HG03565 (cell line): ENCODE measurements at regions not wholly inside any gene's neighbourhood (a gene's known extent, or its start where the extent isn't known, plus 50 kb on each side); places are given as distances from the start of the nearest gene placed in this dataset.

Experiments
- ATAC-seq: cut with Tn5 transposase; IDR thresholded peaks from one replicate; pipeline ENCODE4 v1.9.1; 2021; ENCODE audit warnings: mild to moderate bottlenecking, moderate library complexity; ENCODE audit not compliant: unreplicated experiment

DNA sequence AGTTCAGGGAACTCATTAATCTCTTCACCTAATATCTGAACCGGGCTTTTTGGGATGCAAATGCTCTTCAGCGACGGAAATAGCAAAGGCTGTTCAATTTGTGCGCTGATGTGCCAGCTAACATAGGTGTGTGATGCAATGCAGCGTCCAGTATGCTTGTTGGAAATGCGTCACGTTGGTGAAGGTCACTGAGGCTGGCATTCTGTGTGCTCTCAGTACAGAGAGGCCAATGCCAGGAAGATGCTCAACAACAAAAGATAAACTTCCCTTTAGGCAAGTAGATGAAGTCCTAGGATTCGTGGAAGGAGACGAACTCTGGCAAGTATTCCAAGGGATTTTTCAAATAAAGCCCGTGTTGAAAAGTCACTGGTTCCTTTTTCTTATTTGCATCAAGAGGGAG lies 649.5 kb upstream of the MKI67 start:
- ATAC-seq, result no peak

- no peak for ATAC-seq
These were observed 650.5 kb upstream of the MKI67 start for GRCh38 chr10:128776673-128777252.

GRCh38 chr10:128777342-128777741 lies 651.1 kb upstream of the MKI67 start:
- no peak for ATAC-seq

DNA sequence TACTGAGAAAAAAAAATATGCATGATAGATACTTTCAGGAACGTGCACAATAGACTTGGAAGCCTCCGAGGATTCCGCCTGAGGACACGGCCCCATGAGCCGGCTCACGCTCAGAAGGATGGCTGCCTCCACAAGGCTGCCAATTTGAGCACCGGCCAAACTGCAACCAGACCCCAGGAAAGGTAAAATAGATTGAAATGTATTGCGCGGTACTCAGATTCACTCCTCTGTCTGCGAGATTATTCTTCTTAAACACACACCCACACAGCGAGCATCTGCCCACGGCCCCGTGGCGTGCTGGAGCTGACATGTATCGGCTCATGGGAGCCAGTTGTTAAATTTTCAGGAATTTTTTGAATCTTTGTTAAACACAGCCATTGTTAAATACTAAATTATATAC lies 653.2 kb upstream of the MKI67 start:
- ATAC-seq, result no peak

DNA sequence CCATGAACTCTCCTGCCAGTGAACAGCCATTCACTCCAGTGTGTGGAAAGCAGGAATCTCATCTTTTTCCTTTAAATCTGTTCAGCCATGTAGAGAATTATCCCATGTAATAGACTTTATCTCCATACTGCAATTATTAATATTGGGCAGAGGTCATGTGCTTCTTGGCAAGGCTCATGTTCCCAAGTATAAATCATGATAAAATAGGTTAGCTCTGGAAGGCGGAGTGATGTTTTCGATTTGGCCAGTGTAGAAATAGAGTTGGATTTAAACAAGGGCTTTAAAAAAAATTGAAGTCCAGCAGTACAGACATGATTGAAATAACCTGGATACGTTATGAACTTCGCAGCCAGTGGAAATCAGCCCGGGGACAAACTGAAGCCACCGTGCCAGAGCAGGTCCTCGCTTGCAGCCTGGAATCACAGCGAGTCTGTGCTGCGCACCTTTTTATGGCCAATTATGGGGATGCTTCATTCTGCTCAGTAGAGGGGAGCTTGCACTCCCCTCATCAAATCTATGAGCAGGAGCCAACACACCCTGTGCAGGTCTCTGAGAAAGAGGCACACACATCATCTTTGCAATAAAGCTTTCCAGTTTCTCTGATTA lies 654.0 kb upstream of the MKI67 start:
- ATAC-seq, result no peak

- no peak for ATAC-seq
These were observed 655.4 kb upstream of the MKI67 start for GRCh38 chr10:128781637-128782036.

DNA sequence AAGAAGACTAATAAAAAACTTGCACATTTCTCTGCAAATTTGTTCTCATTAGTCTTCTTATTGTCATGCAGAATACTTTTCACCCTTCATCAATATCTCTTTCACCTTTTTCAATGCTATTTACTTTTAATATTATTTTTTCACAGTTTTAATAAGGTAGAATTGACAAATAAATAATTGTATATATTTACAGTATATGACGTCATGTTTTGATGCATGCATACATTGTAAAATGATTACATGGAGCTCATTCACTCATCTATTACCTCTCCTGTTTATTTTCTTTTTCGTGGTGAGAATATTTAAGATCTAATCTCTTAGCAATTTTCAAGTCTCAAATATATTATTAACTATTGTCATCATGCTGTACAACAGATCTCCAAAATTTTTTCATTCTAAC lies 658.2 kb upstream of the MKI67 start:
- no peak for ATAC-seq

DNA sequence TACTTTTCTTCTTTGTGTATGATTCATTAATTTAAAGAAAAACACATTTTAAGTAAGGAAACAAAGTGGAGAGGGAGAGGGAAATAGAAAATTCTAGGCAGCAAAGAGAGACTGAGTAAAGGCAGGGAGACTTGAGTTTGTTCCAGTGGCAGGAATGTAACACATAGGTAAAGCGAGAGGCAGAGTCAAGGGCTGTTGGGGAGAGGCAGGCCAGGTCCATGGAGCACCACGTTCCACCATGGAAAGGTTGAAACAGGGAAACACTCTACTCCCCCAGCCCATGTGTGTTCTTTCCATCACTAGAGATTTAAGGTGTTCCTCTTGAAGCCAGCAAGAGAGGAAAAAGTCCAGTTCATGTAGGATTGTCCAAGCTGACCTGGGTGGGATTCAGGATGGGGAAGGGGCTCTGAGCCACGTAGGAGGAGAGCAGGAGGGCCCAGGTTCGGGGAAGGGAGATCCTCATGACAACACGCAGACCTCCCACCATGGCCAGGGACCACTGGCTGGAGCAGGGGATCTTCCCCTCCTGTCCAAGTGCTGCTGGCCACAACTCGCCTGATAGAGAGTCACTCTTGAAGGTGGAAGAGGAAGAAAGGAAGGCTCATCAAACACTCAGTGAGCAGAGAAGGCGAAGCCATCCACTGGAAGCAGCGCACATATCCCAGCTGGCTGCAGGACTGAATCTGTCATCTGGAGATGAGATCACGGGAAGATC lies 666.4 kb upstream of the MKI67 start:
- ATAC-seq, result no peak

DNA sequence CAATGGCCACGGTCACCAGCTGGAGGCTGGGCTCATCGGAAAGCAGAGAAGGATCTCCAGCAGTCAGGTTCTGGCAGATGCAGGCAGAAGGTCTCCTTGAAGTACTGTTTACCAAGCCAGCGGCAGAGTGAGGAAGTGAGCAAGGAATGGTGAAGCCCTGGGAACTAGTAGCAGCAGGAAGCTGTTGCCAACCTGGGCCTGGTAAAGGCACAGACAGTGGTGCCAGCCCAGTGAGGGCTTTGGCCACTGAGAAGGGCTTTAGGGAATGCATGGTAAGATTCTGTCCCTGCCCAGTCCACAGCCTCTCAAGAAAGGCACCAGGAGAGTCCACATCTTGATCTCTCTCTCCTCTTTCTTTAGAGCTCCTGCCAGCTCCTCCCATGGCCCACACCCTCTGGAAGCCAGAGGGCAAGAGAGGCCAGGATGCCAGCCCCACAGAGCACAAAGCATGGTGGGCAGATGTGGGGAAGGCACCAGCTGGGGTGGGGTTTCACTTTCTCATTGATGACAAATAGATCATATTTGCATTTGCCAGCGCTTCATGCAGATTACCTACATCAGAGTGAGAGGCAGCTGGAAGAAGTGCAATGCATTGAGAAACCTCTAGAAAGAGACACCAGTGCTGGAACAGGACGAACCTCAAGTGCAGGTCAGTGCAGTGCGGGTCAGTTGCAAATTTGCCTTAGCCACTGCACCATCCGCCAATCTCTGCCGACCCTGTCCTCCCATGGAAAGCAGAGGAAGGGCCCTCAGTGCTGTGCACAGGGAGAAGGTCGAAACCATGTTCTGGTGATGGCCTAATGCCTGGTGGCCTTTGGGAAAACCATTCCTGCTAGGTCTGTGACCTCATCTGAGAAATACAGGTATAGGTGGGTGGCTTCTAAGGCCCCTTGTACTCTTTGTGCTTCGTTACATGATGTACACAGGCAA lies 667.8 kb upstream of the MKI67 start:
- ATAC-seq, result no peak

- no peak for ATAC-seq
These were observed 670.2 kb upstream of the MKI67 start for GRCh38 chr10:128796396-128796912.

DNA sequence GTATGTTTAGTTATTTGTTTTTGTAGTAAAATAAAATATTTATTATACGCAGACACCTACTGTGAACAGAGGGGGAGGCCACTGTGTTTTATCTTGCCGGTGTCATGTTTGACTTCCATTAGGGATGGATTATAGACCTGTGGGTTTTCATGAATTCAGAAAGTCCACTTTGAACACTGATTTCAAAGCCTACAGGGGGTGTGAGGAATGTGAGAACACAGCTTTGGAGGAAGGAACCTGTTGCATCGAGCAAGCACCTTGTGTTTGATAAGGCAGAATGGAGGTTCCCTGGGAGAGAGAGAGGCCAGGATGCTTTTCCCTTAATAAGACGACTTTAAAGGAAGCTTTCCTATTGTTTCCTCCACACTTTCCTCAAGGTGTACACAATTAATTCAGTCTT lies 665.0 kb upstream of the MGMT start:
- ATAC-seq, result no peak

DNA sequence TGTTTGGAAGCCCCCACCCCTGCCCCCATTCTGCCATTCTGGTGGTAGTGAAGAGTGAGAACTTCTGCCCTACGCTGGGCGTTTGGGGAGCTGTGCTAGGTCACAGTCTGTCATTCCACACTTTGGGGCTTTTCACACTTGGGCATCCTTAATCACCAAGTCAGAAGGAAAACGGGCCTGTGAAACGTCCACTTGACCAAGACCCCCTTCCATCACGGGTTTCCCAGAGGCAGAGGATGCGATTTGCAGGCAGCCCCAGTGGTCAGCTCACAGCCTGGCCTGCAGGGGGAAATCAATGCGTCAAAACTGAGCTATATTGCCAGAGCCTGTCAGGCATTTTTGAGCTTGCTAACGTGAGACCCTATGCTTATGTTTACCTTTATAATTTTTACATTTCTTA lies 663.3 kb upstream of the MGMT start:
- no peak for ATAC-seq

DNA sequence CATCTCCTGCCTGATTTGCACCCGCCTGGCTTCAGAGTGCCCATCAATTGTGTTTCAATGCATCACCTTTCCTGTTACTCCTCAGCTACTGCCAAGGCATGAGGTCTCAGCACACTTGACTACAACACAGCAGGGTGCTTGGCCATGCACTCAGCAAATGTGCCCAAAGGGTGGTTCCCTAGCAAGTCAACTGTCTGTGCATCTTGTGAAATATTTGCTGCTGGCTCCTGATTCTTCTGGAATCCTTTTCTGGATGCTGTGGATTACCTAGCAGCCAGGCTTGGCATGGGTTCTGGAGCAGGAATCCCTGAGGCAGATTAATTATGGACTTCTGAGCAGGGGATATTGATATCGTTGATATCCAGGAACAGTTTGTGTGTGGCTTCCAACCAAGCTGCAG lies 662.6 kb upstream of the MGMT start:
- no peak for ATAC-seq

DNA sequence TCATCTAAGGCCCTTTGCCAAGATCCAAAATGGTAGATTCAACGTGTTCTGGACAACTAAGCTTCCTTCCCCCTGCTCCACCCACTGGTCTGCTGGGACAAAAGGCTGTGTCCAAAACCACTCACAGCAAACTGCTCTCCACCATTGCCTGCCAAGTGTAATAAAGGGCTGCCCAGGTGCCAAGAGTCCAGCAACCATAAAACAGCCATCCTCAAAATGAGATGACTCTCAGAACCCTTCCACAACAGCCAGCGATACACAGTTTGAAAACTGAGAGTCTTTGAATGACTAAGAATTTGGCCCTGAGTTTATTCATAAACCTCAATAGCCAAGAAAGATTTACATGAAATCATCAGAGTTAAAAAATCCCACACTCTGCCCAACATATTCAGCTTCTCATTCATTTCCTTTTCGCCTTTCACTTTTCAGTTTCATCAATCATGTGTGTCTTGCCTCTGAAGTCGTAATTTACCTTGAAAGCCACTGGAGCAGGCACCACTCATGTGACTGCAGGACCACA lies 658.1 kb upstream of the MGMT start:
- ATAC-seq, result peak; percentile 57

DNA sequence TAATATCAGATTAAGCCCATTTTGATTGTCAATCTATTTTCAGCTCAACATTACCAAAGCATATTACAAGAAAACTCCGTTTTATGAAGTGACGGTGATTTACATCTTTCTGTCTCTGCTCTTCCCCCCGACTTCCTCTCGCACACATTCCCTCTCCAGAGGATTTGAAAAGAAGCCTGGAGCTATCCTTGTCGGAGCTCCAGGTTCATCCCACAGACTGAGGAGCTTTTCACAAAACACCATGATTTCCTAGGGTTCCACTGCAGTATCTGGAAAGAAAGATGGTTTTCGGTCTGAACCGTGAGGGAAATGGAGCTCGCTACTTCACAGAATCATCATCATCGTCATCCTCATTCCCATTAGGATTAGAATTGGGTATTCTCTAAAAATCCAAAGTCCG lies 655.5 kb upstream of the MGMT start:
- ATAC-seq, result no peak

DNA sequence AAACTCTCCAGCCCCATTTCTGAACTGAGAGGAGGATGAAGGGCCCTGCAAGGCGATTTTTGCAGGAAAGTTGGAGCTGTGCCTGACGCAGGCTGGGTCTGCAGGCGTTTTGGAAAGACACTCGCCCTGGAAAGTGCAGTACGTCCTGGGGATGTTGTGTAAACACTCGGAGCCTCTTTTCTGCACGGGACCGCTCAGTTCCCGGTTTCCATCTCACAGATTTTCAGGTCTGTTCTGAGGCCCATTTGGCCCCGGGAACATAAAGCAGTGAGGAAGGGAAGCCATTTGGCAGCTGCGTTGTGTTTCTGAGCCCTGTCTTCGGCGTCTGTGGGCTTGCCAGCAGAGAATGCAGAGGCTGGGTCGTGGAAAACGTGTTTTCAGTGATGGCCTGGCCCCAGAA lies 655.0 kb upstream of the MGMT start:
- ATAC-seq, result no peak

GRCh38 chr10:128813574-128813973 lies 653.5 kb upstream of the MGMT start:
- ATAC-seq, result no peak

DNA sequence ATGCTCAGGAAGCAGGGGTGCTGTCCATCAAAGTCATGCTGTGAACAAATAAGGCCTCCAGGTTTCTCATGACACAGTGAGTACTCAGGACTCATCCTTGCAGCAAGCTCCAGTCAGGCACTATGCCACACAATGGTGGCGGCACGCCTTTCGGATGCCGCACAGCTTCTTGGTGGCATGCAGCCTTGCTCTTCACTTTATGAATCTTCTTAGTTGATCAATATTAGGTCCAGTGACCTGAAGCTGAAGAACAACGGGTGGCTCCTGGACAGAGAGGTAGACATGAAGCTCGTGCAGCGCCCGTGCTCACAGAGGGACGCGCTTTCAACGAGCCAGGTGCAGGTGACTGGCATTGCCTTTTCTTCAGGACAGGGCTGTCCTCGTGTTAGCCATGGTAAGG lies 653.0 kb upstream of the MGMT start:
- ATAC-seq, result no peak

GRCh38 chr10:128814782-128815181 lies 652.3 kb upstream of the MGMT start:
- no peak for ATAC-seq

- no peak for ATAC-seq
These were observed 650.3 kb upstream of the MGMT start for GRCh38 chr10:128816726-128817125.

- ATAC-seq, result no peak
These were observed 649.4 kb upstream of the MGMT start for GRCh38 chr10:128817636-128818035.
